GM19467 (cell line): ENCODE measurements at regions not wholly inside any gene's neighbourhood (a gene's known extent, or its start where the extent isn't known, plus 50 kb on each side); places are given as distances from the start of the nearest gene placed in this dataset.
"Not testable (repeated sequence)": the region's sequence is repeated elsewhere in the genome, so short reads cannot be mapped to it uniquely, and the experiment has no call there.

Experiments used
- ATAC-seq: cut with Tn5 transposase; IDR thresholded peaks from one replicate; pipeline ENCODE4 v1.9.1; 2021; ENCODE audit warnings: mild to moderate bottlenecking, moderate library complexity; ENCODE audit not compliant: unreplicated experiment

DNA sequence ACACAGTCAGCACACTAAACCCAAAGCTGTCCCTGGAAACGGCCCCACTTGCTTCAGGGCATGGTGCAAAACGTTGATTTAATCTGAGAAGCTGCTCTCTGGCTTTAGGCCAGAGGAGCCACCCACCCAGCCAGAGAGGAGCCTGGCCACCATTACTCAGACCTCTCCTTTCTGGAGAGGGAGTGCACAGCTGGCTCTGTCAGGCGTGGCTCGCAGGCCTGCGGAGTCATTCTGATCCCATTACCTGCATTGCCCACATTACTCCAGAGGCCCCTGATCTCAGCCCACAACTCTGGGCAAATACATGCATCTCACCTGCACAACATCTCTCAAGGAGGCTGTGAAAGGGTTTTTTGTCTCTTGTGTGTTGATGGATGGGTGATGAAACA, 370.0 kb upstream of the IGFBP3 start:
- no peak for ATAC-seq

DNA sequence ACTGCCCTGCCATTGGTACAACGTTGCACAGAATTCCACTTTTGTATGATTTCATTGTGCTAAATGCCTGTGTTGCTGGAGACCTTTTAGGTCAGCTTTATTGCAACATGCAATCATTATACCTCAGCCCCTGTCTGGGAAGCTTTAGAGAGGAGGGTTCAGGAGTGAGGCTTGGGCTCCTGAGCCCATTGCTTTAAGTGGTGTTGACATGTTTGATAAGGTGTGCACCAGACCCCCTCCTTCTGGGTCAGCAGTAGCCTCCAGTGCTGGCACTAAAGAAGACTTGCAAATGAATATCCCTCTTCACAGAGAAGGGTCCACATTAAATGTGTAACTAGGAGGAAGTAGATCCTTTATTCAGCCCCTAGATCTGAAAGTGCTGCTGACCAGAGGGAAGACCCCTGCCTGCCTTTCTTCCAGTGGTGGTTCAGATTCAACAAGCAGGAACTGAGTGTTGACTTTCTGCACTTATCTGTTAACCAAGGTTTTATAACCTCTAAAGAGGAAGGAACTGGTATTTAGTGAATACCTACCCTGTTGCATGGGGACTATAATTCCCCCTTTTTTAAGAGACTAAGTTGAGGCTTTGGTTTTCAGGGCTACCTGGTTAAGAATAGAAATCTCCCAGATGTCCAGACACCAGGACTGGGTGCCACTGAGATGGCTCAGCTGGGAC, 369.4 kb upstream of the IGFBP3 start:
- ATAC-seq = no peak

DNA sequence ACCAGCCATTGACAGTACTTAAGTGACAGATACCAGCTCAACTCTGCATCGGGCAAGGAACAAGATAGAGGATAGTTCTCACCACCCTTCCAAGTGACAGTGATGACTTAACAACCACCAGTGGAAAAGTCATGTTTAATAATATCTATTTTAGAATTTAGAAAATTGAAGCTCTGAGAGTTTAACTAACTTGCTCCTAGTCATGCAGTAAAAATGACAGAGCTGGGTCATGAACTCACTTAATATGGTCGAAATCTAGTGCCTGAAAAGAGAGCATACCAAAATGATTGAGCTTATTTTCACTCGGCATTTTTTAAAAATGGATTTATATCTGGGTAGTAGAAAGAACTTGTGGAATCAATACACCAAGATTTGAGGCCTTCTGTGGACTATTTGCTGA, 367.8 kb upstream of the IGFBP3 start:
- ATAC-seq = no peak

DNA sequence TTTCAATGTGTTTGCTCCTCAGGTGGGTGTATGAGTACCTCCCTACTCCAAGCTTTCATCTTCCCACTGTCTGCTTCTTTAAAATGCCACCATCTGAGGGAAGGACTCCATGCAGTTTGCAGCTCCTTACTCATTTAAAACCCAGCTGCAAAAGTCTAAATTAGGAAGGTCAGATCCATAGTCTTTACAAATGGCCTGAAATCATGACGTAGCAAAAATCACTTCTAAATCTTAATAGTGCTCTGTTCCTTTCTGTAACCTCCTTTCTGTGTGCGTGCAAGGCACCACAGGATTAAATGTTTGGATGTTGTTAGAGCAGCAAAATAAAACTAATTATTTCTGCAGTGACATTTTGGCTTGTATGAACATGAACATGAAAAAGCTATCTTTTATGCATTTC, 366.9 kb upstream of the IGFBP3 start:
- no peak for ATAC-seq

DNA sequence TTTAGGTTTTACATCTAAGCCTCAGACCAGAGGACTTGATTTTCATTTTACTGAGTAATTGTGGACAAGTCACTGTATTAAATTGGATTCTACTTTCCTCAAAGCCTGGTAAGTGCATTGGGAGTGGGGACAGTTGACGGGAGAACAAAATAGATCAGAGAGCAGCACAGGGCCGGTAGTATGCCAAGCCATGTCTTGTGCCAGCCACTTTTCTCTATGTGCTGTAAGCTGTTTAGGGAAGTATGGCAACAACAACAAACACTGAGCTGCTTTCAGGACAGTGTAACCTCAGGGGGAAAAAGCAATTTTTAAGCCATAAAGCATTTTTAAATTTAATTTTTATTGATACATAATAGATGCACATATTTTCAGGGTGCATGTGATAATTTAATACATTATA, 365.9 kb upstream of the IGFBP3 start:
- no peak for ATAC-seq

DNA sequence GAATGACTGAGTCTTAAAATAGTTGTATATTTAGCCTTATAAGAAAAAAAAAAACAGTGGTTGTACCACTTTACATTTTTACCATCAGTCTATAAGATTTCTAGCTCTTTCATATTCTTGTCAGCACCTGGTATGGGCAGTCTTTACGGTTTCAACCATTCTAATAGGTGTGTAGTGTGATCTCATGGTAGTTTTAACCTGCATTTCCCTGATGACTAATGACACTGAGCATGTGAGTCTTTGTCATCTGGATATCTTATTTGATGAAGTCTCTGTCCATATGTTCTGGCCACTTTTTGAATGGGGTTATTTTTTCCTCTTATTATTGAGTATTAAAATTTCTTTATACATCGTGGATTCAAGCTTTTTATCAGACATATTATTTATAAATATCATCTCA, 365.3 kb upstream of the IGFBP3 start:
- no peak for ATAC-seq

DNA sequence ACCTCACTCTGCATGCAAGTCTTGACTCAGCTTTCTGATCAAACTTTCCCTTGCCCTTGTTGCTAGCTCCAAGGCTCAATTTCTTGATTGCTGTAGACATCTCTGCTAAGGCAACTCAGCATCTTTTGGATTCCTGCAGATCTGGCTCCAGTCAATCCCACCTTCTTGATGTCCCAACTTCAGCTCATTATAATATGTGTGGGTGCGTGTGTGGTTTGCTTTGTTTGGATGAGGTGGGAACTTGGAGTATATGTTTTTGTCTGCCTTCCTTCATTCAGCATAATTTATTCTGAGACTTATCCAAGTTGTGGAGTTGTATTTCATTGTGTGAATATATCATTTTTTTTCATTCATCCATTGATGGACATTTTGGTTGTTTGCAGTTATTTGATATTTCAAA, 364.8 kb upstream of the IGFBP3 start:
- ATAC-seq = no peak

DNA sequence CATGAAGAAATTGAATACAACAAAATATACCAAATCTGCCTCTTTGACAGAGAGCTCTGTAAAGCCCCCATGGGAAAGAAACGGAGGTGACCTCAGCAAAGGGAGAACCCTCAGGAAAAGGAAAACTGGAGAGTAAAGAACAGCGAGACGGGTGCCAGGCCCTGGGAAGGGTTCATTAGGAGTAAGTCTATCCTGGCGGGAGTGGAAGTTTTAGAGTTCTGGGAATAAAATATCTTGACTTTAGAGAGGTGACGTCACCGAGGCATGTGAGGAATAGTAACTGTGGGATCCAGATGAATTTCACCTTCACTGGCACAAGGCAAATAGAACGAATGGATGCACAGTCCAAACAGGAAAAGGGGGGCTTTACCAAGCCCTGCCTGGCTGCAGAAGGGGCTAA, 362.8 kb upstream of the IGFBP3 start:
- no peak for ATAC-seq

DNA sequence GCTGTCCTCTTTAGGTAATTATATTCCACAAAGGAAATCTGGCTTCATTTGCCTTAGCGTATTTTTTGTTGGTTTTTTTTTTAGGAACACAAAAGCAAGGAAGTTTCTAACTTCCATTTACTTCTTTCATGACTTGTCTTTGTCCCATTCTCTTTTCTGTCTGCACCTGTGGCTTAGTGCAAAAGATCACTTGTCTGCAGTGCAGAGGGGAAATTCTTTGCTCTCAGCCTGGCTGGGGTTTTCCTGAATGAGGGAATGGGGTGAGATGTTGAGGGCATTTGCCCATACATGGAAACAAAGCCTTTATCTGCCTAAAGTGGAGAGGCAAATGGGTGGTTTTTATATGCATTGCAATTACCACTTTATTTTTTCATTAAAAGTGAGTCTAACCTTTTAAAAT, 361.1 kb upstream of the IGFBP3 start:
- no peak for ATAC-seq

DNA sequence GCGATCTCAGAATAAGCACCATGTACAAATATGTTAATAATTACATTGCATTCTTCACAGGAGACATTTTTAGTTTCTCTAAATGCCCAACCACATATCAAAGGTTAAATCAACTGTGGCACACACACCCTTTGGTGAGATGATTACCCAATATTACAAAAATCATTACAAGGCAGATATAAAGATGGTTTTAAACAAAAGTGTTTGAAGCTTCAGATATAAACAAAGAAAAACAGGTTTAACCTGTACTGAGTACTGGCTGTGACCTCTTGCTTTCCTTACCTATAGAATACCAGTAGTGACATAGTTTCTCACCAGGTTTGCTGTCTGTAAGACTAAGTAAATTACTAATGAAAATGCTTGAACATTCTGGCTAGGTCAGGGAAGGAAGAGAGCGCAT, 360.0 kb upstream of the IGFBP3 start:
- no peak for ATAC-seq

DNA sequence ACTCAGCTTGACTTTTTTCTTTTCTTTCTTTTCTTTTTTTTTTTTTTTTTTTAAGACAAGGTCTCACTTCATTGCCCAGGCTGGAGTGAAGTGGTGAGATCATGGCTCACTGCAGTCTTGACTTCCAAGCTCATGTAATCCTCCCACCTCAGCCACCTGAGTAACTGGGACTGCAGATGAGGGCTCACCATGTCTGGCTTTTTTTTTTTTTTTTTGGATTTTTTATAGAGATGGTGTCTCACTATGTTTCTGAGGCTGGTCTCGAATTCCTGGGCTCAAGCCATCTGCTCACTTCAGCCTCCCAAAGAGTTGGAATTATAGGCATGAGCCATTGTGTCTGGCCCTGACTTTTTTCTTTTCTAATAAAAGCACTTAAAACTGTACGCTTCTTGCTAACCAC, 358.2 kb upstream of the IGFBP3 start:
- no peak for ATAC-seq

DNA sequence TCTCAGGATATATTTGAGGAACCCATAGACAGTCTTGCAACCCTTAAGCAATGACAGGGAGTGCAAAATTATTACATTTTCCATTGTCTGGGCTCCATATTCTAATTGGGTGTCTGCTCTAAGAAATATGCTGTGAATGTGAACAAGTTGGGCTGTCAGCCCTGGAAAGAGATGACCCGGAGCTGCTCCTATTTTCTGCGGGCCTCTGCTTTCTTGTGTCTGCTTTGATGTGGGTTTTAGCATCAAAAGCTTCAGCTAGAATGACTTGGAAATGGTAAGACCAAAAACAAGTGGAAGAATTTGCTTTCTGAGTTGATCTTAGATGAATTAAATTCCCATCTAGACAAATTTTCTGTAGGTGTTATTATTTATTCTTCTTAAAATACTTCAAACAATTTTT, 343.6 kb upstream of the IGFBP3 start:
- ATAC-seq = no peak

DNA sequence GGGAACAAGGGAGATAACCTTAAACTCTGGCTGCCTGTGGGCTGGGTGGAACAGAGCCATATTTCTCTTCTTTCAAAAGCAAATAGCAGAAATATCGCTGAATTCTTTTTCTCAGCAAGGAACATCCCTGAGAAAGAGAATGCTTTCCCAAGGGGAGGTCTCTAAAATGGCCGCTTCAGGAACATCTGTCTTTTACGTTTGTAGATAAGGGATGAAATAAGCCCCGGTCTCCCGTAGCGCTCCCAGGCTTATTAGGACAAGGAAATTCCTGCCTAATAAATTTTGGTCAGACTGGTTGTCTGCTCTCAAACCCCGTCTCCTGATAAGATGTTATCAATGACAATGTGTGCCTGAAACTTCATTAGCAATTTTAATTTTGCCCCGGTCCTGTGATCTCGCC, 340.6 kb upstream of the IGFBP3 start:
- ATAC-seq = not testable (repeated sequence)

DNA sequence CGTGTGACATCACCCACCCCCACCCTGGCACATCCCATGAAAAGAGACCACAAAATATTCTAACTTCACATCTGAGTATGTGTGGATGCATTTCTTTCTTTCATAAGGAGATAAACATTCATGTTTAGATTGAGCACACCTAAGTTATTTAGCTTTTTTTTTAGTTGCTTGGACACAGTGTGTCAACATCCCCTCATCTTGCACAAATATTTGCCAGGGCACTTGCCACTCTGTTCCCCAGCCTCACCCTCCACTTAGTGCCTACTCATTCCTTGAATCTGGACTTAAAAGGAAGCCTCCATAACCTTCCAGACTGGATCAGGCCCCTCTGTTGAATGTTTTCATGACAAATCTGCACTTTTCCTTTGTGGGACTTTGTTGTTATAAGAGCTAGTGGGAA, 338.9 kb upstream of the IGFBP3 start:
- no peak for ATAC-seq

DNA sequence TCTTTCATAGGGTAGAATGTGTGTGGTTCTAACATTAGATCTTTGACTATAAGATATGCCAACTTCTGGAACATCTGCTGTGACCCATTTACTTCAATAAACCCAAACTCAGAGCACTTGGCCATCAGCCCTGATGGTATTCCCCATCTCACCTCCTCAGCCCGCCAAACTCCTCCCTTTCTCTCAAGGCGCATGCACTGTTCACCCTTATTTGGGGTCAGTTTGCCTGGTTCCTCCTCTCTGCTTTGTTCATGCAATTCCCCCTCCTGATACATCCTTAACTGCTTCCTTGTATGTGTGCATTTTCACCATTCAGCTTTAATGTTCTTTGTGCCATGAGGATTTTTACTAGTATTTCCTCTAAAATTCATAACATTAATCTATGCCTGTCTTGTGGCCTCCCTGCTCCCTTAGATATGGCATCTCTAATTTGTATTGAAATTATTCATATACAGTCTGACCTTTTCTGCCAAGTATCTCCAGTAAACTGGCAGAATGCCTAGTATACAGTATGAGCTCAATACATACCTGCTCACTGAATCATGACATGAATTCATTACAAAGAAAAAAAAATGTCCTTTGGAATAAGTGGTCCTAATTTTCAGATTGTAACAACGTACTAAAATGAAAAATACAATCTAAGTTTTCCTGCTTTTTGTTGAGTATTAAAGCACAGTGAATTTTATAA, 336.8 kb upstream of the IGFBP3 start:
- no peak for ATAC-seq

DNA sequence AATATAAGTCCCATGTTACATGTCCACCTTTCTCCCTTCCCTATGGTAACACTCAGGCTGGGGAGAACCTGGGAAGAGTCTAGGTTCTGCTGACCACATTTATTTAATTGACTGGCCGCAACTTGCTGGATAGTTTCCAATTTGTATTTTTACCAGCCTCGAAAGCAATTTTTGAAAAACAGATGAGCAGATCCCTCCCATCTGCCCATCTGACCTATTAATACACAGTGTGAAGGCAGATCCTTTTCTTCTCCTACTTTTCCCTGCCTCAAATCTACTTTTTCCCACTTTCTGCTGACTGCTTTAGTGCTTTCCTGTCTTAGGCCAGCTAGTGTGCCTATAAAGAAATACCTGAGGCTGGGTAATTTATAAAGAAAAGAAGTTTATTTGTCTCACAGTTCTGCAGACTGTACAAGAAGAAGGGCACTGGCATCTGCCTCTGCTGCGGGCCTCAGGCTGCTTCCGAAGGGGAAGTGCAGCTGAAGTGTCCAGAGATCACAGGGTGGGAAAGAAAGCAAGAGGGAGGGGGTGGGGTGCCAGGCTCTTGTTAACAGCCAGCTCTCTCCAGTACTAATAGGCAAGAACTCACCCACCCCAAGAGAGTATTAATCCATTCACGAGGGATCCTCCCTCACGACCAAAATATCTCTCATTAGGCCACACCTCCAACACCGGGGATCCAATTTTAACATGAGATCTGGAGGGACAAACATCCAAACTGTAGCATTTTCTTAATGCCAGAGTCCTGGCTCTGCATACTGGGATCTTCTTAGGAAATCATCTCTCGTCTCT, 336.0 kb upstream of the IGFBP3 start:
- ATAC-seq = no peak

DNA sequence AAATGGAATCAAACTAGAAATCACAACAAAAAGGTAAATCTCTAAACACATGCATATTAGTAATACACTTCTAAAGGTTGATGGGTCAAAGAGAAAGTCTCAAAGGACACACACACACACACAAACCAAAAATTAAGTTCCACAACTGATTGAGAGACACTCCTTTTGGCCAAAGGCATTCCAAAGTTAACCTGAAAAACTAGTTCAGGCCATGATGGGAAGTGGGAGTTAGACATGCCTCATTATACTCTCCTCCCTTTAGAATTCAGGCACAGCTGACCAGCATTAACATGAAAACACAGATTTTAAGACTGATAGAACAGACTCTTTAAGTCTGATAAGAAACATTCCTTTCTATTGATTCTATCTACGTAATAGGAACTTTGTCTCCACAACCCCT, 332.4 kb upstream of the IGFBP3 start:
- no peak for ATAC-seq

DNA sequence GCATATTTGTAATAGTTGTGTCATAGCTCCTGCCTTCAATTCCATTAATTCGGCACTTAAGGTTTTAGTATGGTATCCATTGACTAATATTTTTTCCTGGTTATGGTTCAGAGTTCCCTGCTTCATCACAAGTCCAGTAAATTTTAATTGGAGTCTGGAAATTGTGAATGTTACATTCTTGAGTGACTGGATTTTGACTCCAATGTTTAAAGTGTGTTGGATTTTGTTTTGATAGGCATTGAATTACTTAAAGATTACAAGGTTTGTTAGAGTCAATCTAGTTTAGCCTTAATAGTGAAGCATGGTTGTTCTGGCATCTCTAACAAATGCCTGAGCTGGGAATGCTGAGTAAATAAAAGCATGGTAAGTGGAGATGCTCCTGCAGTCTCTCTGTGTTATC, 326.6 kb upstream of the IGFBP3 start:
- no peak for ATAC-seq

DNA sequence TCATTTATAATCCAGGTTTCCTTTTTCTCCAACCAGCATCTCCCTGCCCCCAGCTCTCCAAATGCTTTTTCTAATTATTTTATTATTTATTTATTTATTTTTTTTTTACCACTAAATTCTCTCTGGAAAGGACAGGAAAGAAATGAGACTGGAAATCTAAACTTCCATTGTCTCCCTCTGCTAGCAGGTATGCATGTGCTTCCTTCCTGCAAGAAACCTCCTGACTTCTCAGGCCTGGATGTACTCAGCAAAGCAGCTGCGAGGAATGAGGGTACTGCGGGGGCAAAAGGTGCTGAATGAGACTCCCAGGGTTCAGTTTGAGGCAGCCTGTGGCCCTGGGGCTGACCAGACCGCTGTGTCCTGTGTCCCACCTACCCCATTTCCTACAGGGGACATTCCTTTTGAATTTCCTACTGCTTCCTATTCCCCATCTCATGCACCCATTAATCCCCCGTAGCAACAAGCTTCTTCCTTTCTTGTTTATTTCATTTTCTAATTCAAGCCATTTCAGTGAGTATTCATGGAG, 324.6 kb upstream of the IGFBP3 start:
- ATAC-seq = no peak

DNA sequence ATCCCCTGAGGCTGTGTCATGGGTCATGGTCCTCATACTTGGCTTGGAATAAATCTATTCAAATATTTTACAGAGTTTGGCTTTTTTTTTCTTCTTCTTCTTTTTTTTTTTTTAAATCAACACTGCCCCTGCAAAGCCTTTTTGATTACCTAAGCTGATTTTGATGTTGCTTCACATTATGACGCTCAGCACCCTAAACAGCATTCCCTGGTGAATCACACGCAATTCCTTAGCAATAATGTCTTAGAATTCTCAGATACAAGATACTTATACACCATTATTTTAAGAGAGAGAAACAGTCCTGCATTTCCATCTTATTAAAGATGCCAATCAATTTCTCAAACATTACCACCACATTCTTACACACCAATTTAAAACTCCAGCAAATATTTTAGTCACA, 323.7 kb upstream of the IGFBP3 start:
- ATAC-seq = no peak

DNA sequence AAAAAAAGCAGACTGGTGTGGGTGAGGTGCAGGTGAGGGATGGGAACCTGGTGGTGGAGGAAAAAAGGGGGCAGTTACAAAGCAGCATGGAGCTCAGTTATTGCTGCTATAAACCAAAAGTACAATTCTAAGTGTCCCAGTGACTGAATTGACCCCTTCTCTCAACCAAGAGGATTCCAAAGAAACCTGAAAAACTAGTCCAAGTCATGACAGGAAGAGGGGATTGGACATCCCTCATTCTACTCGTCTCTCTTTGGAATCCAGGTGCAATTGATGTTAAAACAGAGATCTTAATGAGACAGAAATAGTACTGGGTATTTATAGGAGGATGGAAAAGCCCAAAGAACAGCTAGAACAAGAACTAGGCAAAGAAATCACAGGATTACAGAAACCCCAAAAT, 322.3 kb upstream of the IGFBP3 start:
- no peak for ATAC-seq

DNA sequence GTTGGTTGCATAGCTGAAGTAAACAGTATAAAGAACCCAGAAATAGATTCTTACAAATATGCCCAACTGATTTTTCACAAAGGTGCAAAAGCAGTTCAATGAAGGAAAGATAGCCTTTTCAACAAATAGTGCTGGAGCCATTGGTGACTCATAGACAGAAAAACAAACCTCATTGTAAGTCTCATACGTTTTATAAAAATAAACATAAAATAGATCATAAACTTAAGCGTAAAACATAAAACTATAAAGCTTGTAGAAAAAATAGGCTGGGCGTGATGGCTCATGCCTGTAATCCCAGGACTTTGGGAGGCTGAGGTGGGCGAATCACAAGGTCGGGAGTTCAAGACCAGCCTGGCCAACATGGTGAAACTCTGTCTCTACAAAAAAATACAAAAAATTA, 318.8 kb upstream of the IGFBP3 start:
- ATAC-seq = no peak
